ENCODE measurements at regions not wholly inside any gene's neighbourhood (a gene's known extent, or its start where the extent isn't known, plus 50 kb on each side); places are given as distances from the start of the nearest gene placed in this dataset.

DNA sequence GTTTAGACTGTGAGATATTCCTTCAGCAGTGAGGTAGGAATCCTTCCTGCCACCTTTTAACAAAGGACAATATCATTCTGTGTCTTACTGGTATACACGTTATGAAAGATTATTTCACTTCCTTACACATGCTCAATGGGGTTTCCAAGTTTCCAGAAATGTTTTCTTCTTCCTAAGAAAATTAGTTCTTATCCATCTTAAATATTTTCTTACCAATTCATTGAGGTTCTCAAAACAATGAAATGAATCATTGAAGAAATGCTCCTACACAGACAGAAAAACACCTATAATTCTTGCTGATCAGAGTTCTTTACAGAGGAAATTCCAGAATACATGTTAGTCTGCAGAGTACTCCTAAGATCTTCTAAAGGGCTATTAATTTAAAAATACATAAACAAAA is 51.4 kb upstream of the SEC61G start:
- Mint-ChIP-seq H3K9me3 (no peaks in the 10 kb centered on the region), H3K36me3 (ENCODE audit: insufficient read depth) (no peaks in the 10 kb centered on the region), H3K27ac (ENCODE audit: low read depth) (no peak overlapping the region), H3K4me1 (no peaks in the 10 kb centered on the region), H3K27me3 (peaks cover 21% of the 10 kb centered on the region), H3K4me3 (no peak overlapping the region)
- DNase-seq (ENCODE audit: low spot score in 2 of 2): no peak
- no peak for ATAC-seq (replicated peaks; ENCODE audit: extremely low read depth, poor library complexity, severe bottlenecking)

- Mint-ChIP-seq H3K36me3 (ENCODE audit: insufficient read depth) (no peaks in the 10 kb centered on the region), H3K4me3 (no peak overlapping the region), H3K27ac (ENCODE audit: low read depth) (no peak overlapping the region), H3K4me1 (no peaks in the 10 kb centered on the region), H3K9me3 (no peaks in the 10 kb centered on the region), H3K27me3 (peaks cover 21% of the 10 kb centered on the region)
- ATAC-seq (replicated peaks; ENCODE audit: extremely low read depth, poor library complexity, severe bottlenecking) (no peak), DNase-seq (ENCODE audit: low spot score in 2 of 2) (no peak)
Observed at GRCh38 chr7:54811041-54811845, 52.2 kb upstream of the SEC61G start.

- no peak overlapping the region for H3K27ac Mint-ChIP-seq (ENCODE audit: low read depth)
- ATAC-seq (replicated peaks; ENCODE audit: extremely low read depth, poor library complexity, severe bottlenecking): no peak
- no peak overlapping the region for H3K4me3 Mint-ChIP-seq
Observed at GRCh38 chr7:54811846-54812254, 52.8 kb upstream of the SEC61G start.

GRCh38 chr7:54812756-54813322 is 53.8 kb upstream of the SEC61G start:
- Mint-ChIP-seq H3K4me3 (no peak overlapping the region), H3K36me3 (ENCODE audit: insufficient read depth) (no peaks in the 10 kb centered on the region), H3K27me3 (peaks cover 25% of the 10 kb centered on the region), H3K27ac (ENCODE audit: low read depth) (no peak overlapping the region), H3K9me3 (no peaks in the 10 kb centered on the region), H3K4me1 (no peaks in the 10 kb centered on the region)
- DNase-seq (ENCODE audit: low spot score in 2 of 2) (no peak), ATAC-seq (replicated peaks; ENCODE audit: extremely low read depth, poor library complexity, severe bottlenecking) (no peak)

More at GRCh38 chr7:54811846-54812254, 52.8 kb upstream of the SEC61G start:
- Mint-ChIP-seq H3K27me3 (peaks cover 21% of the 10 kb centered on the region), H3K4me1 (no peaks in the 10 kb centered on the region), H3K9me3 (no peaks in the 10 kb centered on the region), H3K36me3 (ENCODE audit: insufficient read depth) (no peaks in the 10 kb centered on the region)
- no peak for DNase-seq (ENCODE audit: low spot score in 2 of 2)

DNA sequence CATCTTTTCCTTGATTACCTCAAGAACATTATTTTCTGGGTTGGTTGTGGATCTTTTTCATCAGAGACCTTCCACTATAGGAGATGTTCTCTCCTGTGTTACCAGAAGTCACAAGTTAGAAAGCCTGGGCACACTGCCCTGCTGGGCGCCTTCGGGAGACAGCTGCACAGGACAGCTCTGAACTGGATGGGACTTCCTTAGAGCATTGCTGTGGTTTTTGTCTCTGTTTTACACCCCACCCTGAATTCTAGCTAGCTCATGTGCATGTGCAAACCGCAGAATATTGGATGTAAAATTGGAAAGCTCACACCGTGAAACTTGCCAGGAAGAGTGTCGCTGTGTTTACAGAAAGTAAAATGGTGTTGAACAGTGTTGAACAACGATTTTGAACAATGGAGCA is 54.4 kb upstream of the SEC61G start:
- ATAC-seq (replicated peaks; ENCODE audit: extremely low read depth, poor library complexity, severe bottlenecking): no peak
- Mint-ChIP-seq H3K9me3 (no peaks in the 10 kb centered on the region), H3K27ac (ENCODE audit: low read depth) (no peak overlapping the region), H3K36me3 (ENCODE audit: insufficient read depth) (no peaks in the 10 kb centered on the region), H3K4me1 (no peaks in the 10 kb centered on the region), H3K4me3 (no peak overlapping the region), H3K27me3 (peaks cover 30% of the 10 kb centered on the region)
- DNase-seq (ENCODE audit: low spot score in 2 of 2): no peak

DNA sequence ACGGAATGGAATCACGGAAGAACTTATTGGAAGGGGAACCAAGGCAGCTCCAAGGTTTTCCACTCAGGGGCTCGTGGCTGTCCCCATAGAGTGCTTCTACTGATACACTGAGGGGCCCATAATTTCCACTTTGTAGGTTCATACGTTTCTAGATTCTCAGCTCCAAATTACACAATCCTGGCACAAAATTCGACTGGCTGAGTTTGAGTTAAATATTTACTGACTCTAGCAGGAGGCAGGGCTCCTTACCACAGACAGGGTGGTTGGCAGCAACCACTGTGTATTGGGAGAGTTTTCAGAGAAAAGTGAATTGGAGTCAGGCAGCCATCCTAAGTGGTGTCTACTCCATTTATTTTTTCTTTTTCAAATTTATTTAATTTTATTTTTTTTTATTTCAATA is 55.4 kb upstream of the SEC61G start:
- ATAC-seq (replicated peaks; ENCODE audit: extremely low read depth, poor library complexity, severe bottlenecking) (no peak), DNase-seq (ENCODE audit: low spot score in 2 of 2) (no peak)
- no peaks in the 10 kb centered on the region for H3K4me1 Mint-ChIP-seq
- no peak overlapping the region for H3K4me3 Mint-ChIP-seq
- H3K9me3 Mint-ChIP-seq: no peaks in the 10 kb centered on the region
- no peak overlapping the region for H3K27ac Mint-ChIP-seq (ENCODE audit: low read depth)
- peaks cover 29% of the 10 kb centered on the region for H3K27me3 Mint-ChIP-seq
- no peaks in the 10 kb centered on the region for H3K36me3 Mint-ChIP-seq (ENCODE audit: insufficient read depth)

DNA sequence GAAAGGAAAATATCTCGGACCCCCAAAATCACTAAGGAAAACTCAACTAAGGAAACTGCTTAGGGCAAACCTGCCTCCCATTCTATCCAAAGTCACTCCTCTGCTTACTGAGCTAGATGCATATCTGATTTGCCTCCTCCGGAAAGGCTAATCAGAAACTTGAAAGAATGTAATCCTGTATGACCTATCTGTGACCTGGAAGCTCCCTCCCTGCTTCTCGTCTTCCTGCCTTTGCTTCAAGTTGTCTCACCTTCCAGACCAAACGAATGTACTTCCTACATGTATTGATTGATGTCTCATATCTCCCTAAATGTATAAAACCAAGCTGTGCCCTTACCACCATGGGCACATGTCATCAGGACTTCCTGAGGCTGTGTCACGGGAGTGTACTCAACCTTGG is 58.1 kb upstream of the SEC61G start:
- no peak overlapping the region for H3K27ac Mint-ChIP-seq (ENCODE audit: low read depth)

GRCh38 chr7:54823776-54824175 is 64.8 kb upstream of the SEC61G start:
- DNase-seq (ENCODE audit: low spot score in 2 of 2) (no peak), ATAC-seq (replicated peaks; ENCODE audit: extremely low read depth, poor library complexity, severe bottlenecking) (no peak)
- Mint-ChIP-seq H3K27me3 (peaks cover 43% of the 10 kb centered on the region), H3K9me3 (peaks cover 5% of the 10 kb centered on the region), H3K36me3 (ENCODE audit: insufficient read depth) (no peaks in the 10 kb centered on the region), H3K4me1 (no peaks in the 10 kb centered on the region), H3K4me3 (no peak overlapping the region), H3K27ac (ENCODE audit: low read depth) (no peak overlapping the region)

More for the DNA sequence above, 58.1 kb upstream of the SEC61G start:
- DNase-seq (ENCODE audit: low spot score in 2 of 2) (no peak), ATAC-seq (replicated peaks; ENCODE audit: extremely low read depth, poor library complexity, severe bottlenecking) (no peak)
- Mint-ChIP-seq H3K27me3 (peaks cover 15% of the 10 kb centered on the region), H3K36me3 (ENCODE audit: insufficient read depth) (no peaks in the 10 kb centered on the region), H3K4me1 (no peaks in the 10 kb centered on the region), H3K9me3 (no peaks in the 10 kb centered on the region), H3K4me3 (no peak overlapping the region)

GRCh38 chr7:54824655-54825054 is 65.6 kb upstream of the SEC61G start:
- no peak for ATAC-seq (replicated peaks; ENCODE audit: extremely low read depth, poor library complexity, severe bottlenecking)
- Mint-ChIP-seq H3K4me1 (no peaks in the 10 kb centered on the region), H3K36me3 (ENCODE audit: insufficient read depth) (no peaks in the 10 kb centered on the region), H3K27ac (ENCODE audit: low read depth) (no peak overlapping the region), H3K9me3 (peaks cover 5% of the 10 kb centered on the region), H3K27me3 (peaks cover 42% of the 10 kb centered on the region), H3K4me3 (no peak overlapping the region)
- no peak for DNase-seq (ENCODE audit: low spot score in 2 of 2)

- H3K4me1 Mint-ChIP-seq: no peaks in the 10 kb centered on the region
- ATAC-seq (replicated peaks; ENCODE audit: extremely low read depth, poor library complexity, severe bottlenecking) (no peak), DNase-seq (ENCODE audit: low spot score in 2 of 2) (no peak)
- no peak overlapping the region for H3K27ac Mint-ChIP-seq (ENCODE audit: low read depth)
- no peaks in the 10 kb centered on the region for H3K36me3 Mint-ChIP-seq (ENCODE audit: insufficient read depth)
- peaks cover 5% of the 10 kb centered on the region for H3K9me3 Mint-ChIP-seq
- peaks cover 42% of the 10 kb centered on the region for H3K27me3 Mint-ChIP-seq
- H3K4me3 Mint-ChIP-seq: no peak overlapping the region
Observed at GRCh38 chr7:54825368-54825767, 66.4 kb upstream of the SEC61G start.

GRCh38 chr7:54827734-54828133 is 68.7 kb upstream of the SEC61G start:
- H3K36me3 Mint-ChIP-seq (ENCODE audit: insufficient read depth): no peaks in the 10 kb centered on the region
- no peak for DNase-seq (ENCODE audit: low spot score in 2 of 2)
- H3K9me3 Mint-ChIP-seq: peaks cover 5% of the 10 kb centered on the region
- no peaks in the 10 kb centered on the region for H3K4me1 Mint-ChIP-seq
- no peak overlapping the region for H3K4me3 Mint-ChIP-seq
- no peak overlapping the region for H3K27ac Mint-ChIP-seq (ENCODE audit: low read depth)
- H3K27me3 Mint-ChIP-seq: peaks cover 42% of the 10 kb centered on the region
- no peak for ATAC-seq (replicated peaks; ENCODE audit: extremely low read depth, poor library complexity, severe bottlenecking)

GRCh38 chr7:54831046-54831643 is 72.1 kb upstream of the SEC61G start:
- ATAC-seq (replicated peaks; ENCODE audit: extremely low read depth, poor library complexity, severe bottlenecking) (no peak), DNase-seq (ENCODE audit: low spot score in 2 of 2) (no peak)
- Mint-ChIP-seq H3K4me1 (no peaks in the 10 kb centered on the region), H3K9me3 (peaks cover 5% of the 10 kb centered on the region), H3K4me3 (no peak overlapping the region), H3K27ac (ENCODE audit: low read depth) (no peak overlapping the region), H3K27me3 (peaks cover 8% of the 10 kb centered on the region), H3K36me3 (ENCODE audit: insufficient read depth) (no peaks in the 10 kb centered on the region)

DNA sequence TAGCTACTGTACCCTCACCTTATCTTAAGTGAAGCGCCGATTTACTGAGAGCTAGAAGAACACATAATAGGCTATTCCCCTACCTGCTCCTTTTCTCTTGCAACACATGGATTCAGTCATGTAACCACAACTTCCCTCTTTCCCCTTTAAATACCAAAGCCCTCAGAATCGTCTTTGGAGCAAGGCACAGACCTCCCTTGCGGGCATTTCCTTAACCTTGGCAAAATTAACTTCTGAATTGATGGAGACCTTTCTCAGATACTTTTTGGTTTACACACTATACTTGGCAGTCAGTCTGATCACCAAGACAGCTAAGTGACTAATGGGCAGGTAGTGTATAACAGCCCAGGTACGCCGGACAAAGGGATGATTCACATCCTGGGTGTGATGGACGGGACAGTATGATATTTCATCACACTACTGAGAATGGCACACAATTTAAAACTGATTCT is 72.7 kb upstream of the SEC61G start:
- ATAC-seq (replicated peaks; ENCODE audit: extremely low read depth, poor library complexity, severe bottlenecking): no peak
- no peak for DNase-seq (ENCODE audit: low spot score in 2 of 2)
- Mint-ChIP-seq H3K27ac (ENCODE audit: low read depth) (no peak overlapping the region), H3K4me1 (no peaks in the 10 kb centered on the region), H3K36me3 (ENCODE audit: insufficient read depth) (no peaks in the 10 kb centered on the region), H3K27me3 (peaks cover 4% of the 10 kb centered on the region), H3K4me3 (no peak overlapping the region), H3K9me3 (peaks cover 5% of the 10 kb centered on the region)

All from central memory CD8-positive, alpha-beta T cell (primary cell).